ENCODE measurements at regions not wholly inside any gene's neighbourhood (a gene's known extent, or its start where the extent isn't known, plus 50 kb on each side); places are given as distances from the start of the nearest gene placed in this dataset.

- no peak overlapping the region for H3K4me3 ChIP-seq (ENCODE audit: low read depth, low read length)
- no peak for DNase-seq (ENCODE audit: low read depth)
- TF ChIP-seq, protein P1, sequence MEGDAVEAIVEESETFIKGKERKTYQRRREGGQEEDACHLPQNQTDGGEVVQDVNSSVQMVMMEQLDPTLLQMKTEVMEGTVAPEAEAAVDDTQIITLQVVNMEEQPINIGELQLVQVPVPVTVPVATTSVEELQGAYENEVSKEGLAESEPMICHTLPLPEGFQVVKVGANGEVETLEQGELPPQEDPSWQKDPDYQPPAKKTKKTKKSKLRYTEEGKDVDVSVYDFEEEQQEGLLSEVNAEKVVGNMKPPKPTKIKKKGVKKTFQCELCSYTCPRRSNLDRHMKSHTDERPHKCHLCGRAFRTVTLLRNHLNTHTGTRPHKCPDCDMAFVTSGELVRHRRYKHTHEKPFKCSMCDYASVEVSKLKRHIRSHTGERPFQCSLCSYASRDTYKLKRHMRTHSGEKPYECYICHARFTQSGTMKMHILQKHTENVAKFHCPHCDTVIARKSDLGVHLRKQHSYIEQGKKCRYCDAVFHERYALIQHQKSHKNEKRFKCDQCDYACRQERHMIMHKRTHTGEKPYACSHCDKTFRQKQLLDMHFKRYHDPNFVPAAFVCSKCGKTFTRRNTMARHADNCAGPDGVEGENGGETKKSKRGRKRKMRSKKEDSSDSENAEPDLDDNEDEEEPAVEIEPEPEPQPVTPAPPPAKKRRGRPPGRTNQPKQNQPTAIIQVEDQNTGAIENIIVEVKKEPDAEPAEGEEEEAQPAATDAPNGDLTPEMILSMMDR (IDR thresholded peaks at IDR 0.05; ENCODE audit: insufficient read depth, low read length) = no peak
Observed at GRCh38 chr1:25027822-25028586, 97.9 kb upstream of the RUNX3 start.

- TF ChIP-seq, protein P1 (IDR thresholded peaks at IDR 0.05; ENCODE audit: insufficient read depth, low read length) = no peak
- DNase-seq (ENCODE audit: low read depth) = no peak
- H3K4me3 ChIP-seq (ENCODE audit: low read depth, low read length) = no peak overlapping the region
Observed at GRCh38 chr1:25026730-25027450, 96.8 kb upstream of the RUNX3 start.

GRCh38 chr1:25026304-25026703, 96.2 kb upstream of the RUNX3 start:
- H3K4me3 ChIP-seq (ENCODE audit: low read depth, low read length) = no peak overlapping the region
- TF ChIP-seq, protein P1 (IDR thresholded peaks at IDR 0.05; ENCODE audit: insufficient read depth, low read length) = no peak
- no peak for DNase-seq (ENCODE audit: low read depth)

DNA sequence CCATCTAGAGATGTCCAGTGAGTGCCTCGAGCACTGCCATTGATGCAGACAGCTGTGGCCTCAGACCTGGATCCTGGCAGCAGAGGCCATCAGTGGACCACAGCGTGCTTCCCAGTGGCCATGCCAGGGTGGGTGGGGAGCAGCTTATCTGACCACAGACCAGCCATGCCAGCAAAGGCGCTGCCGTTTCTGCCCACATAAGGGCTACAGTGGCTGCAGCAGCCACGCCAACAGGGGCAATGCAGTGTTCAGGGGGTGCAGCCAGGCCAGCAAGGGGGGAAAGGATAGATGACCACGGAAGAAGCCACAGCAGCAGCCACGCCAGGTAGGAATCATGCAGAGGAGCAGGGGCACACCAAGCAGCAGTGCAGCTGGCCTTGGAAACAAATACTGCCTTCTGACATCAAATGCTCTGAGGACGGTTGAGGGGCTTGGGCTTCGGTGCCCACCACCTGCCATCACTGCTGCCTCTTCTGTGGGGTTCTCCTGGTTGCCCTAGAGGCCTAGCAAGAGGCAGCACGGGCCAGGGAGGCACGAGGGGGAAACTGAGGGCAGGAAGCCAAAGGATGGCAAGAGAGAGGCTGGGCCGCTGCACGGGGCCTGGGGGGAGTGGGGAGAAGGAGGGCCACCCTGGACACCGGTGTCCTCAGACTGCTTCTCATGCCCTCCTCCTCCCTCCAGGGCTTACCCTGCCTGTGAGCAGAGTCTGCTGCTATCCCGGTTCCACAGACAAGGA, 94.7 kb upstream of the RUNX3 start:
- no peak overlapping the region for H3K4me3 ChIP-seq (ENCODE audit: low read depth, low read length)
- TF ChIP-seq, protein P1 (IDR thresholded peaks at IDR 0.05; ENCODE audit: insufficient read depth, low read length) = no peak
- DNase-seq (ENCODE audit: low read depth) = no peak

GRCh38 chr1:25023826-25024225, 93.8 kb upstream of the RUNX3 start:
- TF ChIP-seq, protein P1 (IDR thresholded peaks at IDR 0.05; ENCODE audit: insufficient read depth, low read length) = no peak
- no peak overlapping the region for H3K4me3 ChIP-seq (ENCODE audit: low read depth, low read length)
- no peak for DNase-seq (ENCODE audit: low read depth)

- no peak for DNase-seq (ENCODE audit: low read depth)
- TF ChIP-seq, protein P1 (IDR thresholded peaks at IDR 0.05; ENCODE audit: insufficient read depth, low read length) = no peak
- no peak overlapping the region for H3K4me3 ChIP-seq (ENCODE audit: low read depth, low read length)
Observed at GRCh38 chr1:25023190-25023578, 93.1 kb upstream of the RUNX3 start.

Data from fibroblast of the aortic adventitia (primary cell).